SK-N-SH treated with all-trans-retinoic acid at 6 μM for 48 hours (cell line): ENCODE measurements at regions not wholly inside any gene's neighbourhood (a gene's known extent, or its start where the extent isn't known, plus 50 kb on each side); places are given as distances from the start of the nearest gene placed in this dataset.

ENCODE experiments used
- ARNTL ChIP-seq: fragments of 450-650 bp; formaldehyde crosslinking; IDR thresholded peaks from 2 replicates; pipeline ENCODE4 v1.5.0; 2020; ENCODE audit warnings: low read depth, mild to moderate bottlenecking, moderate library complexity, borderline replicate concordance
- CSRNP3 ChIP-seq: fragments of 250-450 bp; sonication (Bioruptor Pico); IDR thresholded peaks from 2 replicates; pipeline ENCODE4 v1.5.1; 2021; ENCODE audit warnings: mild to moderate bottlenecking, moderate library complexity
- OSR1 ChIP-seq: fragments of 250-450 bp; sonication (Bioruptor Pico); IDR thresholded peaks from 2 replicates; pipeline ENCODE4 v1.8.0; 2022; ENCODE audit warnings: moderate library complexity, mild to moderate bottlenecking, inconsistent platforms
- PATZ1 ChIP-seq: fragments of 250-450 bp; sonication (Bioruptor Pico); IDR thresholded peaks from 2 replicates; pipeline ENCODE4 v1.8.0; 2020; ENCODE audit warnings: mild to moderate bottlenecking, moderate library complexity, borderline replicate concordance
- PPARA ChIP-seq: fragments of 250-450 bp; sonication (Bioruptor Pico); IDR thresholded peaks from 2 replicates; pipeline ENCODE4 v1.5.0; 2020; ENCODE audit warnings: mild to moderate bottlenecking, borderline replicate concordance
- RARB ChIP-seq: fragments of 250-450 bp; sonication (Bioruptor Pico); IDR thresholded peaks from 2 replicates; pipeline ENCODE4 v1.8.0; 2021; ENCODE audit warnings: mild to moderate bottlenecking, moderate library complexity
- SNAI2 ChIP-seq: fragments of 250-450 bp; sonication (Bioruptor Pico); IDR thresholded peaks from 2 replicates; pipeline ENCODE4 v1.5.0; 2020; ENCODE audit warnings: mild to moderate bottlenecking, moderate library complexity
- TCF4 ChIP-seq: fragments of 250-450 bp; sonication (Bioruptor Pico); IDR thresholded peaks from 2 replicates; pipeline ENCODE4 v1.8.0; 2021; ENCODE audit warnings: mild to moderate bottlenecking, moderate library complexity, borderline replicate concordance
- TOX ChIP-seq: fragments of 250-450 bp; sonication (Bioruptor Pico); IDR thresholded peaks from 2 replicates; pipeline ENCODE4 v1.8.0; 2021; ENCODE audit warnings: mild to moderate bottlenecking, moderate library complexity, borderline replicate concordance
- ZC3H10 ChIP-seq: fragments of 250-450 bp; sonication (Bioruptor Pico); IDR thresholded peaks from 2 replicates; pipeline ENCODE4 v1.5.1; 2021; ENCODE audit warnings: mild to moderate bottlenecking, moderate library complexity
- ZNF70 ChIP-seq: fragments of 450-650 bp; formaldehyde crosslinking; IDR thresholded peaks from 2 replicates; pipeline ENCODE4 v1.5.0; 2020; ENCODE audit warnings: mild to moderate bottlenecking, moderate library complexity

DNA sequence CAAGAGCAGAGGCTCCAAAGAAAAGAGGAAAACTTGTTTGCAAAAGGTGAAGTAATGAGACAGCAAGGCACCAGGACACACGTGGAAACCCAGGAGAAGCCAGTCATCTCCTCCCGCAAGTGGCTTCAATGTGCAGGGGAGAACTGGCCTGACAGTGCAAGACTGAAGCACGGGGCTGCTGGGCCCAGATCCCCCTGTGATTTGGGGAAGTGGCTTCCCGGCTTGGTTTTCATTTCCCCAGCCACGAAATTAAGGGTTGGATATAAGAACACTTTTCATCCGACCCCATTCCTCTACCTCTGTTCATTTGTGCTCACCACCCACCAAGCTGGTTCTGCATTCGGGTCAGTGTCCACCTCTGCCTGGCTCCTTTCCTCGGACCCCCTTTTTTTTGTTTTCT lies 306.4 kb downstream of the FGFR2 start:
- TF ChIP-seq PATZ1 (CRISPR knock-in tag): no peak
- TF ChIP-seq PPARA (CRISPR knock-in tag): no peak
- no peak for TF ChIP-seq SNAI2 (CRISPR knock-in tag)
- TF ChIP-seq ZNF70 (CRISPR knock-in tag): no peak
- no peak for TF ChIP-seq CSRNP3 (CRISPR knock-in tag)
- TF ChIP-seq TCF4 (CRISPR knock-in tag): no peak
- no peak for TF ChIP-seq TOX
- TF ChIP-seq RARB (CRISPR knock-in tag): no peak
- no peak for TF ChIP-seq OSR1 (CRISPR knock-in tag)
- TF ChIP-seq ARNTL (CRISPR knock-in tag): no peak
- TF ChIP-seq ZC3H10: no peak
